ENCODE measurements at regions not wholly inside any gene's neighbourhood (a gene's known extent, or its start where the extent isn't known, plus 50 kb on each side); places are given as distances from the start of the nearest gene placed in this dataset.

GRCh38 chr21:38987633-38988508 lies 182.1 kb downstream of the ETS2 start (continued):
- TF ChIP-seq, protein P1, sequence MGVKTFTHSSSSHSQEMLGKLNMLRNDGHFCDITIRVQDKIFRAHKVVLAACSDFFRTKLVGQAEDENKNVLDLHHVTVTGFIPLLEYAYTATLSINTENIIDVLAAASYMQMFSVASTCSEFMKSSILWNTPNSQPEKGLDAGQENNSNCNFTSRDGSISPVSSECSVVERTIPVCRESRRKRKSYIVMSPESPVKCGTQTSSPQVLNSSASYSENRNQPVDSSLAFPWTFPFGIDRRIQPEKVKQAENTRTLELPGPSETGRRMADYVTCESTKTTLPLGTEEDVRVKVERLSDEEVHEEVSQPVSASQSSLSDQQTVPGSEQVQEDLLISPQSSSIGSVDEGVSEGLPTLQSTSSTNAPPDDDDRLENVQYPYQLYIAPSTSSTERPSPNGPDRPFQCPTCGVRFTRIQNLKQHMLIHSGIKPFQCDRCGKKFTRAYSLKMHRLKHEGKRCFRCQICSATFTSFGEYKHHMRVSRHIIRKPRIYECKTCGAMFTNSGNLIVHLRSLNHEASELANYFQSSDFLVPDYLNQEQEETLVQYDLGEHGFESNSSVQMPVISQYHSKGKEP (tag by site-specific recombination; IDR thresholded peaks at IDR 0.05) = no peak
- TF ChIP-seq ZNF600 (tag by site-specific recombination; IDR thresholded peaks at IDR 0.05) (peak; percentile 19; the same call in 1 of the 2 replicates), SP7 (tag by site-specific recombination; IDR thresholded peaks at IDR 0.05) (peak; percentile 27; the same call in 1 of the 2 replicates), ZBTB11 (tag by site-specific recombination; conservative IDR thresholded peaks at IDR 0.05; ENCODE audit: low read depth) (0 out of 2 replicates have a peak, but pooled peaks have one; percentile 12), ZFP69B (tag by site-specific recombination; IDR thresholded peaks at IDR 0.05) (peak; percentile 91)
- TF ChIP-seq, protein P2, sequence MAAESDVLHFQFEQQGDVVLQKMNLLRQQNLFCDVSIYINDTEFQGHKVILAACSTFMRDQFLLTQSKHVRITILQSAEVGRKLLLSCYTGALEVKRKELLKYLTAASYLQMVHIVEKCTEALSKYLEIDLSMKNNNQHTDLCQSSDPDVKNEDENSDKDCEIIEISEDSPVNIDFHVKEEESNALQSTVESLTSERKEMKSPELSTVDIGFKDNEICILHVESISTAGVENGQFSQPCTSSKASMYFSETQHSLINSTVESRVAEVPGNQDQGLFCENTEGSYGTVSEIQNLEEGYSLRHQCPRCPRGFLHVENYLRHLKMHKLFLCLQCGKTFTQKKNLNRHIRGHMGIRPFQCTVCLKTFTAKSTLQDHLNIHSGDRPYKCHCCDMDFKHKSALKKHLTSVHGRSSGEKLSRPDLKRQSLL (tag by site-specific recombination; IDR thresholded peaks at IDR 0.05) = no peak

DNA sequence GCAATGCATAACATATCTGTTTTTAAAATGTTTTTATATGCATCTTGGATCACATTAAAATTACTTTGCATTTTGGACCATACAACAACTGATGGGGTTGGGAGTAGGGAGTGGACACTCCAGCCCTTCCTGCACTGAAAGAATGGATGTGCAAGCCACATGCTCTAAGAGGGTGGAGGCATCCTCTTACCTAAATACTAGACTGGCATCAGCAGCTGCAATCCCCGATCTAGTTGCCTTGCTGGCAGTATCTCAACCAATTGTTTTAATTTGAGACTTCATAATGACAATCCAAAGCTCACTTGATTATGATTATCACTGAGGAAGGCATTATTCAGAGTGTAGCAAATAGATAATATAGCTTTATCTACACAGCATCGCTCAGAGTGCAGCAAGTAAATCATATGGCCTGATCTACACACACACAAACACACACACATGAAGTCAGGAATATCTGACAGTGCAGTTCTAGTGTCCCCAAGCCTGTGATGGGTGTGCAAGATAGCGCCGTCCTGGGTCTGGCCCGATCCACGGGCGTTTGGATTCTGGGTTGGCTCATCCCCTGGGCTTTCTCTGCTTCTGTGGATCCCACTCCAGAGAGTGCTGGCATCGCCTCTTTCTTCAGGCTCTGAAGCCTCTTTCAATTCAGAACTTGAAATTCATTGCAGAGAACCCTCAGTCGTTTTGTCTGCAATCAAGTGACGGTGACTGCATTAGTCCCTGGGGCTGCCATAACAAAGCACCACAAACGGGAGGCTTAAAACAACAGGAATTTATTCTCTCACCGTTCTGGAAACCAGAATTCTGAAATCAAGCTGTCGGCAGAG lies 181.3 kb downstream of the ETS2 start:
- Histone ChIP-seq H3K27ac (ENCODE audit: extremely low read depth, low read depth, low read length) (no peak overlapping the region; the same call in 1 of the 2 replicates), H3K36me3 (ENCODE audit: control insufficient read depth in 2 of 2, insufficient read depth in 1 of 2, low read length in 2 of 2) (no peaks in the 10 kb centered on the region), H3K4me1 (ENCODE audit: control insufficient read depth, insufficient read depth, low read length) (peaks cover 36% of the 10 kb centered on the region), H3K4me3 (ENCODE audit: low read depth, low read length) (no peak overlapping the region), H3K9me3 (ENCODE audit: control insufficient read depth, insufficient read depth, low read depth, low read length) (no peaks in the 10 kb centered on the region)
- ChIA-PET CTCF (interaction anchor here (0.8 kb wide), 1 partner anchor 28 kb away, joined by 3 read pairs; no protein-coding TSS in a partner anchor), POLR2A (no interaction called here)
- TF ChIP-seq ZFP41 (tag by site-specific recombination; IDR thresholded peaks at IDR 0.05; ENCODE audit: borderline replicate concordance) = no peak
- no peak for TF ChIP-seq ZNF211 (tag by site-specific recombination; IDR thresholded peaks at IDR 0.05; ENCODE audit: low read depth)
- TF ChIP-seq ZFP3 (tag by site-specific recombination; IDR thresholded peaks at IDR 0.05; ENCODE audit: low read depth) = no peak
- TF ChIP-seq ZNF600 (tag by site-specific recombination; IDR thresholded peaks at IDR 0.05) = 0 out of 2 replicates have a peak, but pooled peaks have one; percentile 49
- TF ChIP-seq, protein P1 (tag by site-specific recombination; IDR thresholded peaks at IDR 0.05) = 0 out of 2 replicates have a peak, but pooled peaks have one; percentile 20
- peak; percentile 58 for TF ChIP-seq ZBTB17 (tag by site-specific recombination; IDR thresholded peaks at IDR 0.05)
- TF ChIP-seq ZNF341 (tag by site-specific recombination; IDR thresholded peaks at IDR 0.05; ENCODE audit: low read depth) = no peak
- TF ChIP-seq ZNF2 (tag by site-specific recombination; IDR thresholded peaks at IDR 0.05) = no peak
